GM12872 (cell line): ENCODE measurements at regions not wholly inside any gene's neighbourhood (a gene's known extent, or its start where the extent isn't known, plus 50 kb on each side); places are given as distances from the start of the nearest gene placed in this dataset.

Experiments used
- CTCF ChIP-seq: IDR thresholded peaks from 3 replicates; pipeline ENCODE4 v1.5.1; 2011; ENCODE audit warnings: low read depth, mild to moderate bottlenecking, low read length, moderate library complexity; ENCODE audit not compliant: insufficient read depth

DNA sequence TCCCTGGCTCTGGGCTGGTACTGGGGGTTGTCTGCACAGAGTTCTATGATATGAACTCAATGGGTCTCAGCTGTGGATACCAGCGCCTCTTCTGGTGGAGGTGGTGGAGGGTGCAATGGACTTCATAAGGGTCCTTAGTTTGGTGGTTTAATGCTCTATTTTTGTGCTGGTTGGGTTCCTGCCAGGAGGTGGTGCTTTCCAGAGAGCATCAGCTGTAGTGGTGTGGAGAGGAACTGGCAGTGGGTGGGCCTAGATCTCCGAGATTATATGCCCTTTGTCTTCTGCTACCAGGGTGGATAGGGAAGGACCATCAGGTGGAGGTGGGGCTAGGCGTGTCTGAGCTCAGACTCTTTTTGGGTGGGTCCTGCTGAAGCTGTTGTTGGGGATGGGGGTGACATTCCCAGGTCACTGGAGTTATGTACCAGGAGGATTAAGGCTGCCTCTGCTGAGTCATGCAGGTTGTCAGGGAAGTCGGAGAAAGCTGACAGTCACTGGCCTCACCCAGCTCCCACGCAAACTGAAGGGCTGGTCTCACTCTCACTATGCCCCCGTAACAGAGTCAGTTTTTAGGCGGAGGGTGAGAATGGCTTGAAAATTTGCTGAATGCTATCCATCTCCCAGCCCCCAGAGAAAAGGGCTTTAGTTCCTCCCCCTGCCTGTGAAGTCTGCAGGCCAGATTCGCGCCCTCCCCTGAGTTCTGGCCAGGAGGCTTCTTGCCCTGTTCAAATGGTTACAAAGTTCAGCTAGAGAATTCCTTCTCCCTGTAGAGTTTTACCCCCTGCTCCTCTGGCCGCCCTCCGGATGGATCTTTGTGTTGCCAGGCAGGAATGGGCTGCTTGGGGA is 902.9 kb downstream of the LTN1 start:
- TF ChIP-seq CTCF: no peak

DNA sequence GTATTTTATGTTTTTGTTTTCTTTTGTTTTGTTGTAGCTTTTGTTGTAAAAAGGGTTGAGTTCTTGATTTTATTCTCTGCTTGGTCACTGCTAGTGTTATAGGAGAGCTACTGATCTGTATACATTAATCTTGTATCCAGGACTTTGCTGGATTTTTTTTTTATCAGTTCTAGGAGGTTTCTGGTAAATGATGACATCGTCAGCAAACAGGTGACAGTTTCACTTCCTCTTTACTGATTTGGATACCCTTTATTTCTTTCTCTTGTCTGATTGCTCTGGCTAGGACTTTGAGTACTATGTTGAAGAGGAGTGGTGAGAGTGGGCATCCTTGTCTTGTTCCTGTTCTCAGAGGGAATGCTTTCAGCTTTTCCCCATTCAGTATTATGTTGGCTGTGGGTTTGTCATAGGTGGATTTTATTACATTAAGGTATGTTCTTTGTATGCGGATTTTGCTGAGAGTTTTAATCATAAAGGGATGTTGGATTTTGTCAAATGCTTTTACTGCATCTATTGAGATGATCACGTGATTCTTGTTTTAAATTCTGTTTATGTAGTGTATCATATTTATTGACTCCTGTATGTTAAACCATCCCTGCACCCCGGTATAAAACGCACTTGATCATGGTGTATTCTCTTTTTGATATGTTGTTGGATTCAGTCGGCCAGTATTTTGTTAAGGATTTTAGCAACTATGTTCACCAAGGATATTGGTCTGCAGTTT is 905.7 kb downstream of the LTN1 start:
- TF ChIP-seq CTCF: no peak

- TF ChIP-seq CTCF: no peak
These were observed 907.7 kb downstream of the LTN1 start for GRCh38 chr21:28084951-28085350.

GRCh38 chr21:28083350-28083749 is 909.3 kb downstream of the LTN1 start:
- no peak for TF ChIP-seq CTCF

GRCh38 chr21:28078126-28078525 is 914.6 kb downstream of the LTN1 start:
- no peak for TF ChIP-seq CTCF

GRCh38 chr21:28074676-28075075 is 918.0 kb downstream of the LTN1 start:
- no peak for TF ChIP-seq CTCF

GRCh38 chr21:28072601-28073000 is 920.1 kb downstream of the LTN1 start:
- no peak for TF ChIP-seq CTCF
